ENCODE measurements at regions not wholly inside any gene's neighbourhood (a gene's known extent, or its start where the extent isn't known, plus 50 kb on each side); places are given as distances from the start of the nearest gene placed in this dataset.
A peak's percentile ranks its signal among the peaks of the same experiment; 100 is the strongest.

- TF ChIP-seq CTCF (IDR thresholded peaks at IDR 0.05 in 2 of 3, conservative IDR thresholded peaks at IDR 0.05 in 1 of 3; ENCODE audit: borderline replicate concordance in 1 of 3, insufficient read depth in 1 of 3, low read depth in 2 of 3, low read length in 2 of 3) (peak; percentile 58 to 91 (median 85); a peak in 5 of 6 replicates), ZFX (IDR thresholded peaks at IDR 0.05) (no peak), POLR2AphosphoS5 (IDR thresholded peaks at IDR 0.05; ENCODE audit: low read depth, low read length) (no peak), TCF7L2 (IDR thresholded peaks at IDR 0.05; ENCODE audit: borderline replicate concordance, extremely low read depth, insufficient read depth, insufficient read length) (no peak), EZH2 (IDR thresholded peaks at IDR 0.05) (no peak), RAD21 (IDR thresholded peaks at IDR 0.05; ENCODE audit: low read depth) (peak; percentile 67), POLR2A (IDR thresholded peaks at IDR 0.05; ENCODE audit: borderline replicate concordance, extremely low read depth, insufficient read depth, insufficient read length) (no peak), ELF1 (IDR thresholded peaks at IDR 0.05; ENCODE audit: borderline replicate concordance, low read depth) (no peak)
- TF ChIP-seq, protein P1, sequence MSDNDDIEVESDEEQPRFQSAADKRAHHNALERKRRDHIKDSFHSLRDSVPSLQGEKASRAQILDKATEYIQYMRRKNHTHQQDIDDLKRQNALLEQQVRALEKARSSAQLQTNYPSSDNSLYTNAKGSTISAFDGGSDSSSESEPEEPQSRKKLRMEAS (IDR thresholded peaks at IDR 0.05) = no peak
- TF ChIP-seq, protein P2, sequence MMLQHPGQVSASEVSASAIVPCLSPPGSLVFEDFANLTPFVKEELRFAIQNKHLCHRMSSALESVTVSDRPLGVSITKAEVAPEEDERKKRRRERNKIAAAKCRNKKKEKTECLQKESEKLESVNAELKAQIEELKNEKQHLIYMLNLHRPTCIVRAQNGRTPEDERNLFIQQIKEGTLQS (IDR thresholded peaks at IDR 0.05) = no peak
These were observed 91.8 kb upstream of the NHSL1 start for GRCh38 chr6:138590796-138591709.
